OCI-LY7 (cell line): ENCODE measurements at regions not wholly inside any gene's neighbourhood (a gene's known extent, or its start where the extent isn't known, plus 50 kb on each side); places are given as distances from the start of the nearest gene placed in this dataset.

Experiments
- EZH2phosphoT487 ChIP-seq: fragments of 200-600 bp; sonication (generic); IDR thresholded peaks from 2 replicates; pipeline ENCODE4 v1.6.1; 2018; ENCODE audit warnings: low read depth, borderline replicate concordance, mild to moderate bottlenecking, mixed run types, antibody characterized with exemption, low read length, moderate library complexity, mixed read lengths
- TF ChIP-seq, protein P1 (sequence below): fragments of 200-600 bp; sonication (generic); conservative IDR thresholded peaks from 2 replicates; pipeline ENCODE4 v1.5.1; 2014; ENCODE audit warnings: mild to moderate bottlenecking, antibody characterized with exemption, low read length, moderate library complexity, mixed read lengths

DNA sequence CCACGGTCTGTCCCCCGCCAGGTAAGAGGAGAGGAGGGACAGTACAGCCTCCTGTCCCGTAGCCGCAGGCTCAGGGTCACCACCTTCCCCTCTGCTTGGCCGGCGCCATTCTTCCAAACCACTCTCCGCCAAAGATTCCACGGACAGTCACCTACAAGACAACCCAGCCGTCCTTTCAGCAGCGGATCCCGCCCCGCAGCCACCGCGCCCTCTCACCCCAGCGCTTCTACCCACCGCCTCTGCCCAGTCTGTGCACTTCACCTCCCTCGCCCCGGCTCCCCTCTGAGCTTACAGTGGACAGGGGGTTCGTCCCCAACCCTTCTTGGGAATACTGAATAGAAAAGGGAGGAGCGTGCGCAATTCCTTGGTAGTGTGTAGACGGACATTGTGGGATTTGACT, 319.6 kb downstream of the FAM72C start:
- TF ChIP-seq, protein P1, sequence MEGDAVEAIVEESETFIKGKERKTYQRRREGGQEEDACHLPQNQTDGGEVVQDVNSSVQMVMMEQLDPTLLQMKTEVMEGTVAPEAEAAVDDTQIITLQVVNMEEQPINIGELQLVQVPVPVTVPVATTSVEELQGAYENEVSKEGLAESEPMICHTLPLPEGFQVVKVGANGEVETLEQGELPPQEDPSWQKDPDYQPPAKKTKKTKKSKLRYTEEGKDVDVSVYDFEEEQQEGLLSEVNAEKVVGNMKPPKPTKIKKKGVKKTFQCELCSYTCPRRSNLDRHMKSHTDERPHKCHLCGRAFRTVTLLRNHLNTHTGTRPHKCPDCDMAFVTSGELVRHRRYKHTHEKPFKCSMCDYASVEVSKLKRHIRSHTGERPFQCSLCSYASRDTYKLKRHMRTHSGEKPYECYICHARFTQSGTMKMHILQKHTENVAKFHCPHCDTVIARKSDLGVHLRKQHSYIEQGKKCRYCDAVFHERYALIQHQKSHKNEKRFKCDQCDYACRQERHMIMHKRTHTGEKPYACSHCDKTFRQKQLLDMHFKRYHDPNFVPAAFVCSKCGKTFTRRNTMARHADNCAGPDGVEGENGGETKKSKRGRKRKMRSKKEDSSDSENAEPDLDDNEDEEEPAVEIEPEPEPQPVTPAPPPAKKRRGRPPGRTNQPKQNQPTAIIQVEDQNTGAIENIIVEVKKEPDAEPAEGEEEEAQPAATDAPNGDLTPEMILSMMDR: no peak
- no peak for TF ChIP-seq EZH2phosphoT487
